ENCODE measurements at regions not wholly inside any gene's neighbourhood (a gene's known extent, or its start where the extent isn't known, plus 50 kb on each side); places are given as distances from the start of the nearest gene placed in this dataset.

DNA sequence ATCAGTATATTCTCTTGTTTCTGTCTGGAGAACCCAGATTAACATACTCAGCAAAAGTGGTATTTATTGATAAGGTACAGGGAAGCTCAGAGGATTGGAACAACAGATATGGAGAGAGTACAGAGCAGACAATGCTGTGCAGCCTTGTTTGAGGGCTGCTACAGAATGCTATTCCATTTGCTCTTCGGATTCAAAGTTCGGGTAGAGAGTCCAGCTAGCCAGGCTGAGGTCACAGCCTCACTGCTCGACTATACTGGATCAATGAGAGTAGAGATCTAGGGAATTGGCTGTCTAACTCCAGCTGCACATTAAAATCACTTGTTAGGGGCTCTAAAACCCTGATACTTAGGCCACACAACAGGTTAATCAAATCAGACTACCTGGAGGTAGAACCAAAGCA, 200.1 kb upstream of the BTBD3 start:
- TF ChIP-seq ZFP30 (CRISPR knock-in tag; IDR thresholded peaks at IDR 0.05) (no peak), ZC3H10 (CRISPR knock-in tag; IDR thresholded peaks at IDR 0.05) (no peak), ZNF70 (CRISPR knock-in tag; IDR thresholded peaks at IDR 0.05) (no peak), GLIS3 (CRISPR knock-in tag; IDR thresholded peaks at IDR 0.05) (no peak), TOX (CRISPR knock-in tag; IDR thresholded peaks at IDR 0.05; ENCODE audit: borderline replicate concordance) (no peak), OSR1 (CRISPR knock-in tag; IDR thresholded peaks at IDR 0.05) (no peak), ZNF8 (CRISPR knock-in tag; IDR thresholded peaks at IDR 0.05) (no peak), CSDC2 (CRISPR knock-in tag; IDR thresholded peaks at IDR 0.05) (no peak), ZNF565 (CRISPR knock-in tag; conservative IDR thresholded peaks at IDR 0.05; ENCODE audit: low read depth) (no peak), SNAI2 (CRISPR knock-in tag; IDR thresholded peaks at IDR 0.05) (no peak), TCF4 (CRISPR knock-in tag; IDR thresholded peaks at IDR 0.05; ENCODE audit: borderline replicate concordance) (no peak)
- TF ChIP-seq, protein P1, sequence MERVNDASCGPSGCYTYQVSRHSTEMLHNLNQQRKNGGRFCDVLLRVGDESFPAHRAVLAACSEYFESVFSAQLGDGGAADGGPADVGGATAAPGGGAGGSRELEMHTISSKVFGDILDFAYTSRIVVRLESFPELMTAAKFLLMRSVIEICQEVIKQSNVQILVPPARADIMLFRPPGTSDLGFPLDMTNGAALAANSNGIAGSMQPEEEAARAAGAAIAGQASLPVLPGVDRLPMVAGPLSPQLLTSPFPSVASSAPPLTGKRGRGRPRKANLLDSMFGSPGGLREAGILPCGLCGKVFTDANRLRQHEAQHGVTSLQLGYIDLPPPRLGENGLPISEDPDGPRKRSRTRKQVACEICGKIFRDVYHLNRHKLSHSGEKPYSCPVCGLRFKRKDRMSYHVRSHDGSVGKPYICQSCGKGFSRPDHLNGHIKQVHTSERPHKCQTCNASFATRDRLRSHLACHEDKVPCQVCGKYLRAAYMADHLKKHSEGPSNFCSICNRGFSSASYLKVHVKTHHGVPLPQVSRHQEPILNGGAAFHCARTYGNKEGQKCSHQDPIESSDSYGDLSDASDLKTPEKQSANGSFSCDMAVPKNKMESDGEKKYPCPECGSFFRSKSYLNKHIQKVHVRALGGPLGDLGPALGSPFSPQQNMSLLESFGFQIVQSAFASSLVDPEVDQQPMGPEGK (CRISPR knock-in tag; IDR thresholded peaks at IDR 0.05; ENCODE audit: borderline replicate concordance), result no peak
